LNCaP clone FGC (cell line): ENCODE measurements at regions not wholly inside any gene's neighbourhood (a gene's known extent, or its start where the extent isn't known, plus 50 kb on each side); places are given as distances from the start of the nearest gene placed in this dataset.

Experiments used
- DNase-seq: peaks from one replicate; pipeline ENCODE4 v3.0.0-alpha.2; 2011; ENCODE audit warnings: low read depth
- H3K4me3 ChIP-seq: 2 replicates; pipeline ENCODE4 v1.5.1; 2011; ENCODE audit warnings: mild to moderate bottlenecking, low read depth, low read length, control low read depth
- TF ChIP-seq, protein P1 (sequence below): IDR thresholded peaks from 2 replicates; pipeline ENCODE4 v1.5.1; 2012; ENCODE audit warnings: mild to moderate bottlenecking; ENCODE audit not compliant: control insufficient read depth, insufficient read depth; ENCODE audit errors: extremely low read depth

DNA sequence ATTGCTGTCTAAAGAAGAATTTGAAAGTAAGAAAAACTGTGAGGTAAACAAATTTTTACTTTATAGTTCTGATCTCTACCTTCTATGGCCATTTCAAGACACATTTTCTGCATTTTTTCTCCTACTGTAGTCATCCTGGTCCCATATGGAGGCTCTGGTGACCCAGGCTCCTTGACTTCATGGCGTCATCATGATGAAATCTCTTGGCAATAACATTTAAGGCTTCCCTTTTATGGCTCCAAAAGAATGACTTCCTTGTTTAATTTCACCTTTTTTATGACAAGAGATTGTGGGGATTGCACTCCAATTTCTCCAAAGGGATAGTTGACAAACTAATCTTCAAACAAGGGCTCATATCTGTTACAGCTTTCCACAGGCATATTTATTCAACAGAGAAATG, 143.0 kb upstream of the SCN7A start:
- DNase-seq, result no peak
- no peak overlapping the region for H3K4me3 ChIP-seq
- TF ChIP-seq, protein P1, sequence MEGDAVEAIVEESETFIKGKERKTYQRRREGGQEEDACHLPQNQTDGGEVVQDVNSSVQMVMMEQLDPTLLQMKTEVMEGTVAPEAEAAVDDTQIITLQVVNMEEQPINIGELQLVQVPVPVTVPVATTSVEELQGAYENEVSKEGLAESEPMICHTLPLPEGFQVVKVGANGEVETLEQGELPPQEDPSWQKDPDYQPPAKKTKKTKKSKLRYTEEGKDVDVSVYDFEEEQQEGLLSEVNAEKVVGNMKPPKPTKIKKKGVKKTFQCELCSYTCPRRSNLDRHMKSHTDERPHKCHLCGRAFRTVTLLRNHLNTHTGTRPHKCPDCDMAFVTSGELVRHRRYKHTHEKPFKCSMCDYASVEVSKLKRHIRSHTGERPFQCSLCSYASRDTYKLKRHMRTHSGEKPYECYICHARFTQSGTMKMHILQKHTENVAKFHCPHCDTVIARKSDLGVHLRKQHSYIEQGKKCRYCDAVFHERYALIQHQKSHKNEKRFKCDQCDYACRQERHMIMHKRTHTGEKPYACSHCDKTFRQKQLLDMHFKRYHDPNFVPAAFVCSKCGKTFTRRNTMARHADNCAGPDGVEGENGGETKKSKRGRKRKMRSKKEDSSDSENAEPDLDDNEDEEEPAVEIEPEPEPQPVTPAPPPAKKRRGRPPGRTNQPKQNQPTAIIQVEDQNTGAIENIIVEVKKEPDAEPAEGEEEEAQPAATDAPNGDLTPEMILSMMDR, result no peak

DNA sequence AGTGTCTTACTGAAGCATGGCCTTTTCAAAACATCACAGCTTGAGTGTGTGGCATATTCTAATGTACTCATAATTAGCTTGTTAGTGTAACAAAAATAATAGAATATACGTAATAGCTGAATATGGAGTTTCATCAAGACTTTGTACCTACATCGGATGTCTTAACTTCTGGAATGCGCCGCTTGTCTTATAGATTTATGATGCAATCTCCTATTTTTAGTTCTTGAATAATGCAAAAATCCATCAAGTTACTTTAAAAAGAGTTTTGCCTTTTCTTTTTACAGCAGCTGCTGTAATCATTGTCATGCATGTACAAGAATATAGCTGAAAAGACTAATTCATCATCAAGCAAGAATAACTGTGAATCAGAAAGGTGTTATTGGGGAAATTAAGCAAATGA, 140.7 kb upstream of the SCN7A start:
- TF ChIP-seq, protein P1, result no peak

DNA sequence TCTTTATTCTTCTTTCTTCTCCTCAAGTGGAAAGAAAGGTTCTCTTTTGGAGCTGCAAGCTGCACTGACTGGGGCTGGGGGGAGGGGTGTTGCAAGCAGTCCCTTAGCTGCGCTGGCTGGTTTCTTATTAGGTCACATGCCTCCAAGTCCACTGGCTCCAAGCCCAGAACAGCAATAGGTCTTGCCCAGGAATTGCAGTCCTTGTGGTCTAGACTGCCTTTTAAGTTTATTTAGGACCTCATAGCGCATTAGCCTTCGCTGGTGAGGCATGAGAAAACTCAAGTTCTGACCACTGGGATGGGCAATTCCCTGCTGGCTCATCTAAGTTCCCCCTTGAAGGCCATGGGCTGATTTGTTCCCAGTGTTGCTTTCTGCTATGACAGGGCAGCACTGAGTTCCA, 138.6 kb upstream of the SCN7A start:
- DNase-seq, result no peak
- no peak overlapping the region for H3K4me3 ChIP-seq
- TF ChIP-seq, protein P1, result no peak

More for the DNA sequence above, 140.7 kb upstream of the SCN7A start:
- no peak overlapping the region for H3K4me3 ChIP-seq
- DNase-seq, result no peak

DNA sequence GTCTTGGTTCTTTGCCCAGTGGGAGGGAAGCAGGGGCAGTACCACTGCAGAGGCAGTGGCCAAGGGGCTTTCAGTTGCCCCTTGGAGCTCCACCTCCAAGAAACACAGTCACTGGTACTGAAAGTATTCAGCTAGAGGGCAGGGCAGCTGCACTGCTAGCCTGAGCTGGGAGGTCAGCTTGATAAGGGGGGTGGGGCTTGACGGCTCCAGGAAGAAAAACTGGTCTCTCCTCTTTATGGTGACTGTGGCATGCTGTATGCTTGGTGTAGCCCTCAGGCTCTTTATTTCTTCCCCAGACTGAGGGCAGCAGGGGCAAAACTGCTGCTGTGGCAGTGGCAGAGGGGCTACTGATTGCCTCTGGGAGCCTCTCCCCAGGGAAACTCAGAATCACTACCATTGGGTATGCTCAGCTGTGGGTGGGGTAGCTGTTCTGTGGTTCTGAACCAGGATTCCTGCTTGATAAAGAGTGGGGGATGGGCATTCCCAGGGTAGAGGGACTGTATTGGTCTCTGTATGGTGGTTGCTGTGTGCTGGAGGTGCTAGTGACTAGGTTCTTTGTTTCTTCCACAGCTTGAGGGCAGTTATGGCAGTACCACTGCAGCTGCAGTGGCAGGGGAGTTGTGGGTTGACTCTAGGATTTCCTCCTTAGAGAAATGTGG, 134.6 kb upstream of the SCN7A start:
- TF ChIP-seq, protein P1, result no peak
- DNase-seq, result no peak
- no peak overlapping the region for H3K4me3 ChIP-seq

DNA sequence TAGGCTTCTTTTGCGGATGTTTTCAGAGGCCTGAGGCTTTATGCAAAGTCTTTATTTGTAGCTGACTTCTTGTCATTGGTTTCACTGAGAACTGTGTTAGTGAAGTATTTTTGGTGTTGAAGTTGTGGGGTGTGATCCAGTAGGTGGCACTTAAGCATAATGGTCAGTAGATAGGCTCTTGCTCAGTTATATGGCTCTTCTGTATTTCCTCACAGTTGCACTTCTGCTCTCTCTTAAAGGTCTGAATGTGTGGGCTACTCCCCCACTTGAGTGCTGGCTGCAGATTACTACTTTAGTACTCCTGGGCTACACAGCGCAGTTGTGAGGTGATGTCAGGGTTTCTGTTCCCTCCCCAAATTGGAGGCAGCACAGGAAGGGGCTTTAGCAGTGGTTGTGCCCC, 133.8 kb upstream of the SCN7A start:
- no peak for DNase-seq
- TF ChIP-seq, protein P1, result no peak
- H3K4me3 ChIP-seq, result no peak overlapping the region

DNA sequence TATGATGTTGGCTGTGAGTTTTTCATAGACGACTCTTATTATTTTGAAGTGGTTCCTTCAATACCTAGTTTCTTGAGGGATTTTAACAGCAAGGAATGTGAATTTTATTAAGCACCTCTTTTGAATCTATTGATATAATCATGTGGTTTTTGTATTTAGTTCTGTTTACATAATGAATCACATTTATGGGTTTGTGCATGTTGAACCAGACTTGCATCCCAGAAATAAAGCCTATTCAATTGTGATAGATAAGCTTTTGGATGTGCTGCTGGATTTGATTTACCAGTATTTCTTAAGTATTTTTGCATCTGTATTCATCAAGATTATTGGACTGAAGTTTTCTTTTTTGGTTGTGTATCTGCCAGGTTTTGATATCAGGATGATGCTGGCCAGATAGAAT, 131.6 kb upstream of the SCN7A start:
- no peak overlapping the region for H3K4me3 ChIP-seq
- TF ChIP-seq, protein P1, result no peak
- DNase-seq, result no peak

DNA sequence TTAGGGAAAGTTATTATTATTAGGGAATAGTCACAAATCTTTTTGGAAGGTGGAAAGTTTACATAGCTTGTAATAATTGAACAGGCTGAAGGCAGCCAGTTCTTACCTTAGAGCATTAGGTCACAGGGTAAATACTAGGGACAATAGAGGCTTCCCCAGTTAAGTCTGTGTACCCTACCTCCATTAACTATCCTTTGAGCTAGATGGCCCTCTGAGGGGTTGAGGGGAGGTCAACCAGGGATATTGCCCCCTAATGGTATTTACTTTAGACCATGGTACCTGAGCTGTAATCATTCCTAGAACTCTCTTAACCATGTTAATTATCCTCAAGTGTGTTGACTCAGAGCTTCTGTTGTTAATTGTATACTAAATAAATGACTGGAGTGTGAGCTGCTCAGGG, 120.5 kb upstream of the SCN7A start:
- TF ChIP-seq, protein P1, result no peak
- no peak for DNase-seq
- no peak overlapping the region for H3K4me3 ChIP-seq
